ENCODE measurements at regions not wholly inside any gene's neighbourhood (a gene's known extent, or its start where the extent isn't known, plus 50 kb on each side); places are given as distances from the start of the nearest gene placed in this dataset.

DNA sequence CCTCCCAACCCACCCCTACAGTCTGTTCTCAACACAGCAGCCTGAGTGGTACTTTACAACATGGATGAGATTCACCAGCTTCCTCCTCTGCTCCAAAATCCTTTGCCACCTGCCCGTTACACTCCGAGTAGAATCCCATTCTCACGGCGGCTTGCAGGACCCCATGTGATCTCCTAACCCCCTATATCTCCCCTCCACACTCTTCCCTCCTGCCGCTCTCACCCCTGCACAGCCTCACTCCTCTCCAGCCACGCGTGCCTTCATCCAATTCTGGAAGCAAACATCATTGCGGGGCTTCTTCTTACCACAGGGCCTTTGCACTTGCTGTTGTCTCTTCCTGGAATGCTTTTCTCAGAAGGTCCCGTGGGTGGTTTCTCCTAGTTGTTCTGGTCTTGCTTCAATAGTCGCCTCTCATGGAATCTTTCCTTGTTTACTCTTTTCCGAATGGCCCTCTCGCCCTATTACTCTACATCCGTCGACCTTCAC is 472.3 kb downstream of the CDH26 start:
- DNase-seq (ENCODE audit: low spot score), result no peak

- no peak for DNase-seq (ENCODE audit: low spot score)
These were observed 473.1 kb downstream of the CDH26 start for GRCh38 chr20:60431349-60431748.

DNA sequence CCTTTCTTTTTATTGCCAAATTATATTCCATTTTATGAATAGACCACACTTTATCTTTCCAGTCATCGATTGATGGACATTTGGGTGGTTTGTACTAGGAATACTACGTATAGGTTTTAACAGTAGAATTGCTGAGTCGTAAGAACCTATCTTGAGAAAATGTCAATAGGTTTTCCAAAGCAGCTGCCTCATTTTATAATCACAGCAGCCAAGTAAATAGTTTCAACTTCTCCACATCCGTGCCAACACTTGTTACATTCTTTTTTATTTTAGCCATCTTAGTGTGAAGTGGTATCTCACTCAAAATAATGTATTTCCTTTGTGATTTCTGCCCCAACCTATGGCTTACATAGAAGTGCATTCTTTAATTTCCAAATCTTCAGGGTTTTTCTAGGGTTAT is 479.2 kb downstream of the CDH26 start:
- no peak for DNase-seq (ENCODE audit: low spot score)

GRCh38 chr20:60446267-60447111 is 488.3 kb downstream of the CDH26 start:
- DNase-seq (ENCODE audit: low spot score), result no peak

GRCh38 chr20:60447703-60448102 is 489.5 kb downstream of the CDH26 start:
- DNase-seq (ENCODE audit: low spot score), result peak; percentile 59

GRCh38 chr20:60453388-60454246 is 495.4 kb downstream of the CDH26 start:
- no peak for DNase-seq (ENCODE audit: low spot score)

GRCh38 chr20:60454491-60454890 is 496.3 kb downstream of the CDH26 start:
- no peak for DNase-seq (ENCODE audit: low spot score)

DNA sequence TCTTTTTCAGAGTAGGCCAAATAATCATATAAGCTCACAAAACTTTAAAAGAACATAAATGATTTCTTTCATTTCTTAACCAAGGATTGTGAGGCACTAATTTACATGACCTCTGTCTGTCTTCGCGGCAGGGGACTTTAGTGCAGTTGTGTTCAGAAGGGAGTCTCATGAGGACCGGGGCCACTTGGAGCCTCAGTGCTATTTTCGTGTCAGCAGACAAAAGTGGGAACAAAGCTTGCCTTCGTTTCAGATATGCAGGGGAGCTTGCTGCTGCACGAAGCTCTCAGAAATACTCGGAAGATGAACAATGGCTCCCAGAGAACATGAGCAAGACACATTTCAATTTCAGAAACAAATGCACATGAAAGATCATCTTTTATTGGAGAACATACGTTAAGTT is 497.0 kb downstream of the CDH26 start:
- no peak for DNase-seq (ENCODE audit: low spot score)

DNA sequence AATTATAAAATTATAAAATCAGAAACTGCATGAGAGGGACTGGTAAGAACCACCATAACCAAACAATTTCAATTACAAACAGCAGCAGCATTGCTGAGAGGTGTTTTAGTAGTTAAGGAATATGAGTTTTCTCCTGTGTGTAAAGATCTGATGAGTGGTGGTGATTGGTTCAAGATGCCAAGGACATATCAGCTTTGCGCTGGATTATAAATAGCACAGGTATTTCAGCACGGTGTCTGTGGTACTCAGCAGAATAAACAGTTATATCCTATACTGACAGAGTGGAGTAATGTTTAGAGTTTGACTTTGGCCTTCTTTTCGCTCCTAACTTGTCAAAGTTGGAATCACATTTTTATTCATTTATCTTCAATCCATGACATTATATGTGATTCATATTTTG is 501.0 kb downstream of the CDH26 start:
- DNase-seq (ENCODE audit: low spot score), result no peak

DNA sequence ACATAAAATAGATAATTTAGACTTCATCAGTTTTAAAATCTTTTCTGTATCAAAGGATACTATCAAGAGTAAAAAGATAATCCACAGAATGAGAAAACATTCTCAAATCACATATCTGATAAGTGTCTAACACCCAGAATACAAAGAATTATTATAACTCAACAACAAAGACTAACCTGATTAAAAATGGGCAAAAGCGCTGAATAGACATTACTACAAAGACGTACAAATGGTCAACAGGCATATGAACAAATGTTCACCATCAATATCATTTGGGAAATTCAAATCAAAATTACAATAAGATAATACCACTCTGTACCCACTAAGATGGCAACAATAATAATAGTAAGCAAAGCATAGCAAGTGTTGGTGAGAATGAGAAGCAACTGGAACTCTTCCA is 503.8 kb downstream of the CDH26 start:
- DNase-seq (ENCODE audit: low spot score), result no peak

DNA sequence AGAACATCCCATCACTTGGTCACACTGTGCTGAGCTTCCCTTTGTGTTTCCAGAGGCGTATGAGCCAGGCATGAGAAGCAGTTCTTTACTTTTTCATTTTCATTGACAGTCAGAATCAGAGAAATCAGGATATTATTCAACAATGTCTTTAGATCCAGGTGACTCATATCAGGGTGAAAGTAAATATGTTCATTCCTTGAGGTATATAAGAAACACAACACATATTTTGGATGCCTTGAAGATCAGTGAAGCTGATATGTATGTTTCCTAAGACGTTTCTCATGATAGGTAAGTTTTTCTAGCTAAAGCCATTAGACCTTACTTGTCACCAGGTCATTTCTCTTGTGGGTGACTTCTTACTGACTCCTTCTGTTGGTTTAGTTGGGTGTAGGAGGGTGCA is 505.6 kb downstream of the CDH26 start:
- DNase-seq (ENCODE audit: low spot score), result no peak

- no peak for DNase-seq (ENCODE audit: low spot score)
These were observed 507.2 kb downstream of the CDH26 start for GRCh38 chr20:60465439-60465838.

DNA sequence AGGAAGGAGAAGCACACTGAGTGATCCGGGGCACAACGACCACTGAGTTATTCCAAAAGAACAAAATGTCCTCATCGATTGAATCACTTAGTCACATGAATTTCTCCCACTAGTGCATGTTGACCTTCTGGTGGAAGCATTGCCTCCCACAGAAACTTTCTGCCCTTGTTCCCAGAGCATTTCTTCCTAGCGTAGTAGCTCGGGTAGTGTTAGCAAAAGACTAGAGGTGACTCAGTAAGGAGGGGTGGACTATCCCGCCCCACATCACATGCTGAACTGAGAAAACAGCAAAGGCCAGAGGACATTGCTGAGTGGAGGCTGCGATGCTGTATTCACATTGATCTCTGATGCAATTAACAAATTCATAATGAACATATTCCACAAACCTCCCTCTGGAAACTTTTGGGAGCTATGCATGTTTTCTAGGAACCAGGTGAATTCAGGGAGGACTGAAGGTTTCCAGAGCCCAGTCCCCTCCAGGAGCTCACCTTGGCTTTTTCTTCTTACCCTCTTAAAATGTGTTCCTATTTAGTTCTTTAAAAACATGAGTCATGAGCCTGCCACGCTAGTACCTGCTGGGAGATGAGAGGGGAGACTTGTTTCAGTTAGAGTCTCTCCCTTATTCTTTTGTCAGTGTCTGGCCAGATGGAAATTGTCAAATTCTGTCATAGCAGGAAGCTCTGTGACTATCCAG is 507.9 kb downstream of the CDH26 start:
- DNase-seq (ENCODE audit: low spot score), result no peak

- DNase-seq (ENCODE audit: low spot score), result no peak
These were observed 508.4 kb downstream of the CDH26 start for GRCh38 chr20:60466687-60467022.

GRCh38 chr20:60467078-60467477 is 508.9 kb downstream of the CDH26 start:
- no peak for DNase-seq (ENCODE audit: low spot score)

DNA sequence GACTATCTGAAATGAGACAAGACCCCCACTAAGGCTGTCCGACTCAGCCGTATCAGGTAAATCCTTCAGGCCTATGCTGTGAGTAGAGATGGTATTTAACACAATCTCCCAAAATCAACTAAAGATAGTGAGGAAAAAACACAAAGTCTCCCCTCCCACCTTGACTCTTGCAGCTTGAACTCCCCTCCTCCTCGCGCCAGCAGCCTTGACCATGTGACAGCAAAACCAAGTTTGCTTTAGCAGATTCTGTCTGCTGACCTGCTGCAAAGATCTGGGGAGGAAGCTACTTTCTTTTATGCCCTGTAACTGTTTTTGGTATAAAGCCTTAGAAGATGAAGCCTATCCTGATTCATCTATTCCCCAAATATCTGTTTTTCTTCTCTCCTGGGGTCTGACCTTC is 509.5 kb downstream of the CDH26 start:
- no peak for DNase-seq (ENCODE audit: low spot score)

GRCh38 chr20:60469829-60470228 is 511.6 kb downstream of the CDH26 start:
- DNase-seq (ENCODE audit: low spot score), result no peak

GRCh38 chr20:60470366-60470765 is 512.1 kb downstream of the CDH26 start:
- no peak for DNase-seq (ENCODE audit: low spot score)

GRCh38 chr20:60473211-60473610 is 515.0 kb downstream of the CDH26 start:
- DNase-seq (ENCODE audit: low spot score), result no peak

GRCh38 chr20:60474385-60474910 is 516.2 kb downstream of the CDH26 start:
- no peak for DNase-seq (ENCODE audit: low spot score)

- no peak for DNase-seq (ENCODE audit: low spot score)
These were observed 517.8 kb downstream of the CDH26 start for GRCh38 chr20:60476045-60476444.

GRCh38 chr20:60477958-60478357 is 519.7 kb downstream of the CDH26 start:
- DNase-seq (ENCODE audit: low spot score), result no peak

All from GM03348 (cell line).